Endothelial cell of umbilical vein (primary cell): ENCODE measurements at regions not wholly inside any gene's neighbourhood (a gene's known extent, or its start where the extent isn't known, plus 50 kb on each side); places are given as distances from the start of the nearest gene placed in this dataset.

ENCODE experiments used
- BruUV-seq: library from RNA; stranded (reverse); fragments of 400-500 nt; replicated peaks from 2 replicates; lab custom pipeline; 2021; lab: Mats Ljungman, UMichigan
- CTCF ChIA-PET: fragments of 300-600, 350-600 bp; sonication (Branson Sonifier 250); formaldehyde crosslinking; loops from one replicate; lab custom pipeline; 2021; ENCODE audit warnings: antibody characterized with exemption, inconsistent platforms; lab: Charles Lee
- POLR2A ChIA-PET: fragments of 300-600, 350-600 bp; sonication (Branson Sonifier 250); formaldehyde crosslinking; loops from one replicate; lab custom pipeline; 2021; ENCODE audit warnings: antibody characterized with exemption, inconsistent platforms; lab: Charles Lee
- DNase-seq: peaks from one replicate; pipeline ENCODE4 v3.0.0-alpha.2; 2011; ENCODE audit warnings: low read depth, low spot score
- FAIRE-seq: peaks from 2 replicates; lab custom pipeline; 2011; peaks lifted over from hg19 to GRCh38; lab: Jason Lieb, UNC
- H2AFZ ChIP-seq: 2 replicates; pipeline ENCODE4 v1.6.0; 2012; ENCODE audit warnings: low read depth, low read length, control low read depth, inconsistent platforms
- H3K27ac ChIP-seq: 2 replicates; pipeline ENCODE4 v1.5.1; 2011; ENCODE audit warnings: low read depth, mild to moderate bottlenecking, control low read depth, low read length, moderate library complexity; ENCODE audit not compliant: insufficient read depth
- H3K27me3 ChIP-seq, 2 experiments: 2 replicates each; pipeline versions ENCODE4 v1.6.0 to v1.6.1; 2011; ENCODE audit warnings: low read length in 2 of 2, mixed read lengths in 1 of 2; ENCODE audit not compliant: control insufficient read depth in 2 of 2, insufficient read depth in 2 of 2
- H3K36me3 ChIP-seq, 2 experiments: 2 replicates in 1 of 2; 3 replicates in 1 of 2; pipeline ENCODE4 v1.5.1; 2011; ENCODE audit warnings: low read length in 2 of 2, mild to moderate bottlenecking in 1 of 2, moderate library complexity in 1 of 2; ENCODE audit not compliant: control insufficient read depth in 2 of 2, insufficient read depth in 2 of 2; ENCODE audit errors: extremely low read depth in 1 of 2
- H3K4me1 ChIP-seq: 3 replicates; pipeline ENCODE4 v1.5.1; 2011; ENCODE audit warnings: mild to moderate bottlenecking, low read length; ENCODE audit not compliant: control insufficient read depth, insufficient read depth; ENCODE audit errors: extremely low read depth
- H3K4me2 ChIP-seq: 2 replicates; pipeline ENCODE4 v1.6.1; 2011; ENCODE audit warnings: low read length, control low read depth, mixed read lengths; ENCODE audit not compliant: insufficient read depth
- H3K4me3 ChIP-seq, 3 experiments: fragments of 200-600 bp in 1 of 3; sonication (generic), shearing (Covaris generic) in 1 of 3; replicated peaks in 1 of 3; 2 replicates each; pipeline ENCODE4 v1.5.1; 2011 to 2016; ENCODE audit warnings: control low read depth in 3 of 3, low read length in 3 of 3, mild to moderate bottlenecking in 2 of 3, inconsistent platforms in 1 of 3, low read depth in 1 of 3, moderate library complexity in 1 of 3; ENCODE audit not compliant: insufficient read depth in 1 of 3
- H3K79me2 ChIP-seq: 2 replicates; pipeline ENCODE4 v1.6.0; 2012; ENCODE audit warnings: low read length, inconsistent platforms; ENCODE audit not compliant: control insufficient read depth, insufficient read depth
- H3K9ac ChIP-seq: replicated peaks from 2 replicates; pipeline ENCODE3; 2011; ENCODE audit warnings: low read length, control low read depth; ENCODE audit not compliant: insufficient read depth; ENCODE audit errors: extremely low read depth
- H3K9me1 ChIP-seq: replicated peaks from 3 replicates; pipeline ENCODE4 v1.6.0; 2011; ENCODE audit warnings: mild to moderate bottlenecking, low read length; ENCODE audit not compliant: control insufficient read depth, insufficient read depth; ENCODE audit errors: extremely low read depth
- H3K9me3 ChIP-seq: replicated peaks from 2 replicates; pipeline ENCODE4 v1.5.1; 2012; ENCODE audit warnings: low read length, inconsistent platforms; ENCODE audit not compliant: control insufficient read depth, insufficient read depth
- H4K20me1 ChIP-seq: replicated peaks from 2 replicates; pipeline ENCODE3; 2011; ENCODE audit warnings: mild to moderate bottlenecking, low read length; ENCODE audit not compliant: control insufficient read depth, insufficient read depth; ENCODE audit errors: extremely low read depth
- CTCF ChIP-seq, 2 donors: IDR thresholded peaks; 1 replicate in 1 of 2; 2 replicates in 1 of 2; pipeline ENCODE4 v1.5.1; 2011; ENCODE audit warnings: low read length in 2 of 2, mild to moderate bottlenecking in 2 of 2, moderate library complexity in 2 of 2, control low read depth in 1 of 2, inconsistent platforms in 1 of 2, low read depth in 1 of 2; ENCODE audit not compliant: insufficient read depth in 1 of 2; ENCODE audit errors: extremely low read depth in 1 of 2
- EZH2 ChIP-seq: IDR thresholded peaks from 2 replicates; pipeline ENCODE4 v1.6.1; 2012; ENCODE audit warnings: borderline replicate concordance, low read depth, mild to moderate bottlenecking, moderate library complexity, low read length, inconsistent platforms; ENCODE audit not compliant: severe bottlenecking
- GATA2 ChIP-seq: IDR thresholded peaks from 2 replicates; pipeline ENCODE4 v1.7.0; 2011; ENCODE audit warnings: low read depth, mild to moderate bottlenecking, moderate library complexity, mixed read lengths, low read length; ENCODE audit not compliant: insufficient read length, insufficient read depth
- JUN ChIP-seq: IDR thresholded peaks from 2 replicates; pipeline ENCODE4 v1.6.1; 2011; ENCODE audit warnings: borderline replicate concordance, low read depth; ENCODE audit not compliant: insufficient read length, insufficient read depth
- MAX ChIP-seq: IDR thresholded peaks from 2 replicates; pipeline ENCODE4 v1.6.1; 2011; ENCODE audit not compliant: insufficient read depth, insufficient read length
- MYC ChIP-seq: IDR thresholded peaks from one replicate; pipeline ENCODE4 v1.6.1; 2011; ENCODE audit warnings: mild to moderate bottlenecking, low read depth, low read length
- POLR2A ChIP-seq: IDR thresholded peaks from 2 replicates; pipeline ENCODE4 v1.6.1; 2012; ENCODE audit warnings: low read depth, mild to moderate bottlenecking, control low read depth, low read length
- POLR2AphosphoS5 ChIP-seq: IDR thresholded peaks from 2 replicates; pipeline ENCODE4 v1.6.1; 2012; ENCODE audit warnings: low read depth, mild to moderate bottlenecking, control low read depth, low read length, moderate library complexity; ENCODE audit not compliant: insufficient read depth
- dilution Hi-C: fragments of 300-500 bp; cut with MboI; formaldehyde crosslinking; loops from one replicate; pipeline ENCODE4 v1.15.0; 2019; ENCODE audit warnings: low sequenced_read_pairs; ENCODE audit not compliant: extremely low pct_ligation_motif_present
- intact Hi-C: fragments of 100-400 bp; cut with micrococcal nuclease; formaldehyde crosslinking; loops from one replicate; pipeline ENCODE4 v1.10.0; 2022

- Histone ChIP-seq H3K4me3 (no peak overlapping the region), H4K20me1 (no peaks in the 10 kb centered on the region), H3K27ac (no peak overlapping the region), H3K36me3 (no peaks in the 10 kb centered on the region), H3K4me2 (no peak overlapping the region), H3K79me2 (no peaks in the 10 kb centered on the region), H2AFZ (no peak overlapping the region), H3K9me3 (no peaks in the 10 kb centered on the region), H3K4me1 (no peaks in the 10 kb centered on the region), H3K9me1 (no peaks in the 10 kb centered on the region), H3K27me3 (no peaks in the 10 kb centered on the region), H3K9ac (no peak overlapping the region)
- FAIRE-seq (no peak), DNase-seq (no peak)
- no TSS peak for BruUV-seq
- dilution Hi-C loops (no loop called here), intact Hi-C loops (no loop called here)
- POLR2A ChIA-PET = no interaction called here
- CTCF ChIA-PET = interaction anchor here (0.9 to 2.6 kb wide), 4 partner anchors 9 to 206 kb away, joined by 3 to 7 read pairs (median 5); no protein-coding TSS in a partner anchor
- TF ChIP-seq JUN = no peak
- TF ChIP-seq MAX = no peak
- no peak for TF ChIP-seq MYC
- no peak for TF ChIP-seq CTCF (IDR thresholded peaks at IDR 0.05; ENCODE audit: extremely low read depth in 1 of 2, insufficient read depth in 1 of 2, low read depth in 1 of 2, low read length in 2 of 2)
- no peak for TF ChIP-seq GATA2
- no peak for TF ChIP-seq EZH2
- TF ChIP-seq POLR2A = no peak
- no peak for TF ChIP-seq POLR2AphosphoS5
Observed at GRCh38 chr22:22751043-22751603, 106.7 kb downstream of the GGTLC2 start.
